DND-41 (cell line): ENCODE measurements at regions not wholly inside any gene's neighbourhood (a gene's known extent, or its start where the extent isn't known, plus 50 kb on each side); places are given as distances from the start of the nearest gene placed in this dataset.

Experiments
- ATAC-seq: fragments of 200-7000 bp; cut with Tn5 transposase; 3 replicates; pipeline ENCODE4 v1.9.1; 2021; ENCODE audit warnings: low read depth; ENCODE audit not compliant: insufficient read depth
- DNase-seq: peaks from one replicate; pipeline ENCODE4 v3.0.0-alpha.2; 2020
- H2AFZ ChIP-seq: 2 replicates; pipeline ENCODE4 v1.6.0; 2012; ENCODE audit warnings: low read depth, low read length
- H3K27ac ChIP-seq: 2 replicates; pipeline ENCODE4 v1.5.1; 2012; ENCODE audit warnings: low read length, inconsistent platforms
- H3K27me3 ChIP-seq: fragments of 200-600 bp; sonication (generic); 2 replicates; pipeline ENCODE4 v1.6.0; 2012; ENCODE audit warnings: low read length, mild to moderate bottlenecking, inconsistent platforms; ENCODE audit not compliant: insufficient read depth, poor library complexity
- H3K36me3 ChIP-seq: 2 replicates; pipeline ENCODE4 v1.5.1; 2012; ENCODE audit warnings: low read length, inconsistent platforms; ENCODE audit not compliant: insufficient read depth
- H3K4me1 ChIP-seq: 2 replicates; pipeline ENCODE4 v1.5.1; 2012; ENCODE audit warnings: mild to moderate bottlenecking, low read length; ENCODE audit not compliant: insufficient read depth
- H3K4me2 ChIP-seq: 2 replicates; pipeline ENCODE4 v1.6.0; 2012; ENCODE audit warnings: mild to moderate bottlenecking, moderate library complexity, low read length, inconsistent platforms; ENCODE audit not compliant: insufficient read depth
- H3K4me3 ChIP-seq, 2 experiments: fragments of 200-600 bp in 1 of 2; shearing (Covaris generic) in 1 of 2; 2 replicates each; pipeline ENCODE4 v1.5.1; 2012 to 2016; ENCODE audit warnings: inconsistent platforms in 2 of 2, low read length in 2 of 2, mild to moderate bottlenecking in 2 of 2, low read depth in 1 of 2, moderate library complexity in 1 of 2
- H3K79me2 ChIP-seq: 2 replicates; pipeline ENCODE4 v1.6.0; 2012; ENCODE audit warnings: low read length, inconsistent platforms; ENCODE audit not compliant: insufficient read depth
- H3K9ac ChIP-seq: 2 replicates; pipeline ENCODE4 v1.6.0; 2012; ENCODE audit warnings: low read depth, mild to moderate bottlenecking, inconsistent platforms, low read length, moderate library complexity
- H3K9me3 ChIP-seq: 2 replicates; pipeline ENCODE4 v1.5.1; 2012; ENCODE audit warnings: low read length, moderate library complexity, mild to moderate bottlenecking, inconsistent platforms; ENCODE audit not compliant: insufficient read depth, severe bottlenecking
- H4K20me1 ChIP-seq: 2 replicates; pipeline ENCODE4 v1.6.0; 2012; ENCODE audit warnings: low read length; ENCODE audit not compliant: insufficient read depth
- EZH2 ChIP-seq: IDR thresholded peaks from 3 replicates; pipeline ENCODE4 v1.6.1; 2012; ENCODE audit warnings: borderline replicate concordance, low read depth, mild to moderate bottlenecking, moderate library complexity, low read length, inconsistent platforms; ENCODE audit not compliant: severe bottlenecking
- TF ChIP-seq, protein P1 (sequence below): IDR thresholded peaks from 2 replicates; pipeline ENCODE4 v1.5.1; 2012; ENCODE audit warnings: borderline replicate concordance, low read length, moderate library complexity, mild to moderate bottlenecking; ENCODE audit not compliant: poor library complexity, severe bottlenecking; ENCODE audit errors: extremely low read depth

DNA sequence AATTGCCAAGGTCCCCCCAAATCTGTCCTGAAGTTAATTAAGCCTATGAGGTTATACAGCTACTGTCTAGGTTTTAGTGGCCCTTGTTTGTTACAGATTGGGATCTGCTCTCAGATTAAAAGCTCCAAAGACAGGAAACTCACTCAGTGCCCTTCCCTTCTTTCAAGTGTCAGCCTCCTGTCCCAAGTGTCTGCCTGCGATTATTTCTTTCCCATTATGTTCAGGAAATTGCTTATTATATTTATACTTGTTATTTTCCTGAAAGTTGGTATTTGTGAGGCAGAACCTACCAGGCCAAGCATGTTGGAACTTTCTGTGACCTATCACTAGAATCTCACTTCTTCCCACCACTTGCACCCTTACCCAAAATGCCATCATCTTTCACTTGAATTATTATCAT lies 173.2 kb downstream of the AREG start:
- no peak overlapping the region for H3K4me3 ChIP-seq
- H4K20me1 ChIP-seq: no peaks in the 10 kb centered on the region
- H3K4me2 ChIP-seq: no peak overlapping the region
- no peaks in the 10 kb centered on the region for H3K27me3 ChIP-seq
- ATAC-seq (no peak), DNase-seq (no peak)
- no peak overlapping the region for H3K27ac ChIP-seq
- no peaks in the 10 kb centered on the region for H3K9me3 ChIP-seq
- no peak overlapping the region for H3K9ac ChIP-seq
- H3K4me1 ChIP-seq: no peaks in the 10 kb centered on the region
- H3K36me3 ChIP-seq: no peaks in the 10 kb centered on the region
- TF ChIP-seq EZH2: no peak
- TF ChIP-seq, protein P1, sequence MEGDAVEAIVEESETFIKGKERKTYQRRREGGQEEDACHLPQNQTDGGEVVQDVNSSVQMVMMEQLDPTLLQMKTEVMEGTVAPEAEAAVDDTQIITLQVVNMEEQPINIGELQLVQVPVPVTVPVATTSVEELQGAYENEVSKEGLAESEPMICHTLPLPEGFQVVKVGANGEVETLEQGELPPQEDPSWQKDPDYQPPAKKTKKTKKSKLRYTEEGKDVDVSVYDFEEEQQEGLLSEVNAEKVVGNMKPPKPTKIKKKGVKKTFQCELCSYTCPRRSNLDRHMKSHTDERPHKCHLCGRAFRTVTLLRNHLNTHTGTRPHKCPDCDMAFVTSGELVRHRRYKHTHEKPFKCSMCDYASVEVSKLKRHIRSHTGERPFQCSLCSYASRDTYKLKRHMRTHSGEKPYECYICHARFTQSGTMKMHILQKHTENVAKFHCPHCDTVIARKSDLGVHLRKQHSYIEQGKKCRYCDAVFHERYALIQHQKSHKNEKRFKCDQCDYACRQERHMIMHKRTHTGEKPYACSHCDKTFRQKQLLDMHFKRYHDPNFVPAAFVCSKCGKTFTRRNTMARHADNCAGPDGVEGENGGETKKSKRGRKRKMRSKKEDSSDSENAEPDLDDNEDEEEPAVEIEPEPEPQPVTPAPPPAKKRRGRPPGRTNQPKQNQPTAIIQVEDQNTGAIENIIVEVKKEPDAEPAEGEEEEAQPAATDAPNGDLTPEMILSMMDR: no peak
- H3K79me2 ChIP-seq: no peaks in the 10 kb centered on the region
- no peak overlapping the region for H2AFZ ChIP-seq

DNA sequence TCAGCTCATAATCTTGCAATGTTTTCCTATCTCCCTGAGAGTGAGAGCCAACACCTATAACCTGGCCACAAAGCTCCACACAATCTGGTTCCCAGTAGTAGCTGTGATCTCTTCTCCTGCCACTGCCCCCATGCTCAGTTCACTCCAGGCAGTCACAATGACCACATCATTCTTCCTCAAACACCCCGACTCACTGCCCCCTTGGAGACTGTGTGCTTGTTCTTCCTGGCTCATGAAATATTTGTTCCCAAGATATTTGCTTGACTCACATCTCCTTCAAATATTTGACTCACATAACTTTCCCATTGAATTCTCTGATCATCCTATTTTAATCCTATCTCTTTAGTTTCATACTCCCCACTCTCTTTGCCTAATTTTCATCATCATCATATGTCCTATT lies 173.7 kb downstream of the AREG start:
- Histone ChIP-seq H3K79me2 (no peaks in the 10 kb centered on the region), H3K4me3 (no peak overlapping the region), H3K4me1 (no peaks in the 10 kb centered on the region), H3K27me3 (no peaks in the 10 kb centered on the region), H3K36me3 (no peaks in the 10 kb centered on the region), H3K9ac (no peak overlapping the region), H3K27ac (no peak overlapping the region), H3K4me2 (no peak overlapping the region), H3K9me3 (no peaks in the 10 kb centered on the region), H4K20me1 (no peaks in the 10 kb centered on the region), H2AFZ (no peak overlapping the region)
- TF ChIP-seq, protein P1: no peak
- no peak for TF ChIP-seq EZH2
- ATAC-seq: no peak
- DNase-seq: no peak

DNA sequence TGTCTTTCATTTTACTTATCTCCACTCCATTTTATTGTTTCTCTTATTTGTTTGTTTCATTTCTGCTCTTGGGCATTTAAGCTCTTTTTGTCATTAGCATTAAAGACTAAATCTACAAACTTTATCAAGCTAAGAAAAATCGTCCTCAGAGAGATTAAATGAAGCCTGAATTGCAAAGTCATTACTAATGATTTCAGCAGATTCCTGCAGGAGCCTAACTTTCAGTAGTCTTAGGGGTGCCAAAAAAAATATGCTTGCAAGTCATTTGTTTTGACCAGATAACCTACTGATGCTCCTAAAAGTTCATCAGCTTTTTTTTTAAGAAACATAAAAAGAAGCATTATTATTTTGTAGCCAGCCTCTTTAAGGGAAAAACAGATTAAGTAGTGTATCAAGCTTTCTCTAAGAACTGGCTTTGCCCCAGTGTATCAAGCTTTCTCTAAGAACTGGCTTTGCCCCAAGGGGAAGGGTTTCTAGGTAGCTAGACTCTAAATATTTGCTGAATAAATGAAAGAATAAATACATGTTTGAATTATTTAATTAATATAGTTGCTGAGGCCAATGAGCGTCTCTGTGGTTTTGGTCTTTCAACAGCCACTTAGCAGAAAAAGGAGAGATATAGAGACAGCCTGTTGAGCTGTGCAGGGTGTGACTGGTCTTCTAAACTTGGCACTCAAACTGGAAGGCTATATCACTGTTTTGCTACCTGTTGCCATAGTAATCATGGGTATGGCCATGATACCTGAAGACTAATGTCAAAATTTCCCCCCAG lies 174.2 kb downstream of the BTC start:
- H4K20me1 ChIP-seq: no peaks in the 10 kb centered on the region
- no peak overlapping the region for H3K4me3 ChIP-seq
- DNase-seq (no peak), ATAC-seq (no peak)
- H3K9me3 ChIP-seq: no peaks in the 10 kb centered on the region
- TF ChIP-seq, protein P1: no peak
- no peak for TF ChIP-seq EZH2
- no peak overlapping the region for H3K4me2 ChIP-seq
- H3K27me3 ChIP-seq: no peaks in the 10 kb centered on the region
- no peak overlapping the region for H3K9ac ChIP-seq
- H3K4me1 ChIP-seq: no peaks in the 10 kb centered on the region
- H3K27ac ChIP-seq: no peak overlapping the region
- H3K36me3 ChIP-seq: no peaks in the 10 kb centered on the region
- H2AFZ ChIP-seq: no peak overlapping the region
- H3K79me2 ChIP-seq: no peaks in the 10 kb centered on the region

DNA sequence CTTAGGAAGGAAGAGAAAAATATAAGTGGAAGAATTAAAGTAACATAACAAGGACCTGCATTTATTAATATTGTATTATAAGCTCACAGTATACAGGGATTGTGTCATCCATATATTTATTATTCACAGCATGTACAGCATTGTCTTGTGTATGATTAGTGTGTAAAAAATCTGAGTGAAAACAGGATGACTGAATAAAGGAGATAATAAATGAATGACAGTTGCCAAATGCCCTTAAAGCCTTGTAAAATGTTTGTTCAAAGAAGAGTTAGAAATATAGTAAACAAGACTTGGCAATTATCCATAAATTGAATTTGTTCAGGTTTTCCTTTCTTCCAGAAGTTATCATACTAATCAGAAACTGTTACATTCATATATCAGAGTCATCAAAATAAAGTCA lies 172.7 kb downstream of the BTC start:
- H3K4me2 ChIP-seq: no peak overlapping the region
- H3K4me1 ChIP-seq: no peaks in the 10 kb centered on the region

More for the DNA sequence above, 172.7 kb downstream of the BTC start:
- no peak for ATAC-seq
- Histone ChIP-seq H3K79me2 (no peaks in the 10 kb centered on the region), H3K27me3 (no peaks in the 10 kb centered on the region), H3K4me3 (no peak overlapping the region), H3K27ac (no peak overlapping the region), H3K9ac (no peak overlapping the region), H3K36me3 (no peaks in the 10 kb centered on the region), H3K9me3 (no peaks in the 10 kb centered on the region), H2AFZ (no peak overlapping the region), H4K20me1 (no peaks in the 10 kb centered on the region)
- no peak for DNase-seq
- TF ChIP-seq, protein P1: no peak
- no peak for TF ChIP-seq EZH2
